Globus pallidus (tissue), 1 donor: ENCODE measurements at regions not wholly inside any gene's neighbourhood (a gene's known extent, or its start where the extent isn't known, plus 50 kb on each side); places are given as distances from the start of the nearest gene placed in this dataset.
A peak's percentile ranks its signal among the peaks of the same experiment; 100 is the strongest.

Source experiments
- DNase-seq: peaks from one replicate; pipeline ENCODE4 v3.0.0-alpha.2; 2015; ENCODE audit warnings: low spot score

GRCh38 chr14:97206916-97207315, 409.7 kb downstream of the VRK1 start:
- no peak for DNase-seq

DNA sequence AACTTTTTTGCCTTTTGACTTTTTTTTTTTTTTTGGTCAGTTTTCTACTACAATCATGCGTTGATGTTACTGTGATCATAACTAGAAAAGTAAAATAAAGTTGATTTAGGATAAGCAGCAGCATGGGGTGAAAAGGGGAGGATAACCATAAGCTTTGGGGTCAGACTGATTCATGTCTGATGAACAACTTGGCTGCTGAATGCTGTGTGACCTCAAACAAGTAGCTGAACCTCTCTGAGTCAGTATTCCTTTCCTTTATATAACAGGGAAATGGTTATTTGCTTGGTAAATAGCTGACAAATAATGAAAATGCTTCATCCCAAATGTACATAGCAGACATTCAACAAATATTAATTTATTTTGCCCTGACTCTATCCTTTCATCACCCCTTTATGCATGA, 413.0 kb downstream of the VRK1 start:
- no peak for DNase-seq

DNA sequence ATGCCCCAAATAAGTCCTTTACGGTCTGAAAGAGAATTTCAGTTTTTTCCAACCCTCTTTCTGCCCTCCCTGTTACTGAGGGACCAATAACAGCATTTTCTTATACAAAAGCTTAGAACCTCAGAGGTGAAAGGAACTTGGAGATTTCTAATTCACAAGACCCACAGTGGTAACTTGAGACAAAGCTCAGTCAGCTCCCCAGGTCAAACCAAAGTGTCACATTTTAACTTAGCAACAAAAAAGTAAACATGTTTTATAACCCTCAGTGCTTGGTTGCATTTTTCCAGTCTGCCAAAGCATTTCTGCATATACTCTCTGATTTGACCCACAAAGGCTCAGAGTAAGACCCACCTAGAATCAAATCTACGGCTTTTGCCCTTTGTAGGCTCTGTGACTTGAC, 415.2 kb downstream of the VRK1 start:
- no peak for DNase-seq

DNA sequence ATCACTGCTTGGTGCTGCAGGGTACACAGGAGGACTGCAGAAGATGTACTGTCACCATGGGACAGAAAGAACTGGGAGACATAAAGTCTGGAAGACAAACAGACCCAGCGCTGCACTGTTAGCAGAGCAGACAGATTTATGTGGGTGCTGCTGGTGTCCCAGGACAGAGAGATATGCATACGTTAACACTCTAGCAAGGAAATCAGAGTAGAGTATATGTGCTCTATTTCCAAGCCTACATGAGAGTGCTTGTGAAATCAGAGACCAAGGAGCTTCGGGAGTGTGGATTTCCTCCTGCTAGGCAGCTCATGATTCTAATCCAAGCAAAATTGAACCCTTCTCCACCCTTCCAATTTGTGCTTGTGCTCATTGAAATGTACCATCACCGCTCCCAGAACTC, 416.5 kb downstream of the VRK1 start:
- no peak for DNase-seq

- no peak for DNase-seq
These were observed 418.2 kb downstream of the VRK1 start for GRCh38 chr14:97215263-97215969.

DNA sequence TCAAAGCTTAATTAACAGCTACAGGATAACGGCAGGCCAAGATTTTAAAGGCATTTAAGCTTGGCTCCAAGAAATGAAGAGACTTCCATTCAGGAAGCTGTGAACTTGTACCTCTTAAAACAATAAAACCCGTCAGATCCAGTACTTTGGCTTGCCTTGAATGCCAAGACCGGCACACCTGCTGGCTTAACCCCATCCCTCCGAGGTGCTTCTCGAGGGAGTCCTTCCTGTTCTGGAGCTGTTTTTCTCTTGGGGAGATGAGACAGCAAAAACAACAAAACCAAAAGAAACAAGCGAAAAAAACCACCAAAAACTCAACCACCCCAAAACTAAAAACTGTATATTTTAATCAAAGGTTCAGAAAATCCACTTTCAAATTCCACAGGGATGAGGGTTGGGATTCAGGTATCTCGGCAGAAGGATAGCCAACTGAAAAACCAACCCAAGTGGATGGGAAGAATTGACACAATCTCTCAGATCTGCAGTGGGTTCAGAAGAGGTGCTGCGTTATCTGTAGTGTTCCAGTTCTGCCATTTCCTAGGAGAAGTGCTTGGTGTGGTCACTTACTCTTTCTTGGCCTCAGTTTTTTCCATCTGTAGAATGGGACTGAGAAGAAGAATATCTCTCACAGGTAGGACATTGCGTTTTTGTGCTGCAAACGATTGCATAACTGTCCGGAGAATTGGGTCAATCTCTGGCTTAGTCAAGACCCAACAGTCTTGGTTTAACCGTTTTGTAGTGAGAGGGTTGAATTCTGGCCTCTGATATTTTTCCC, 420.1 kb downstream of the VRK1 start:
- no peak for DNase-seq

GRCh38 chr14:97218274-97218673, 421.1 kb downstream of the VRK1 start:
- no peak for DNase-seq

- peak; percentile 2 for DNase-seq
These were observed 421.7 kb downstream of the VRK1 start for GRCh38 chr14:97218691-97219430.

DNA sequence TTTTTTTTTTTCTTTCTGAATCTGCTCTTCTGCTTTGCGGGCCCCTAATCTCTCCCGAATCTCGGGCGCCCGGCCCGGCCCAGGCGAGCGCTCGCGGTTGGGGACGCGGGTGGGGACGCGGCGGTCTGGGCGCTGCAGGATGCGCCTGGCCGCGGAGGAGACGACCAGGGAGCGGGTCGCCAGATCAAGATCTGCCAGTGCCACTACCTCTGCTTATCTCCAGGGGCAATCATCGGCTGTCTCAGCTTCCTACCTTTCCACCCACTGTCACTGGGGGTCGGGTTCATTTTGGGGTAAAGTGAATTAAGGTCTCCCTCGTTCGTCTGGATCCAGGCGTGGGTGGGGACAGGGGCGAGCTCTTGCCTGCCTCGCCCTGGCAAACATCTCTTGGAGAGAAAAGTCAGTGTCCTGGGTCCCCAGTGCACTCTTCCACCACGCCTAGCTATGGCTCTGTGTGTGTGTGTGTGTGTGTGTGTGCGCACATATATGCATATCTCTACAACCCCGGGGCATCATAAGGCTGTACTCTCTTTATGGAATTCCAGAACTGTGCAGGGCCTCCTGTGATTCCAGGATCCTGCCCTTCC, 422.3 kb downstream of the VRK1 start:
- no peak for DNase-seq

GRCh38 chr14:97221572-97222285, 424.5 kb downstream of the VRK1 start:
- no peak for DNase-seq

- no peak for DNase-seq
These were observed 426.8 kb downstream of the VRK1 start for GRCh38 chr14:97224016-97224415.

- DNase-seq = no peak
These were observed 432.9 kb downstream of the VRK1 start for GRCh38 chr14:97230051-97230450.

DNA sequence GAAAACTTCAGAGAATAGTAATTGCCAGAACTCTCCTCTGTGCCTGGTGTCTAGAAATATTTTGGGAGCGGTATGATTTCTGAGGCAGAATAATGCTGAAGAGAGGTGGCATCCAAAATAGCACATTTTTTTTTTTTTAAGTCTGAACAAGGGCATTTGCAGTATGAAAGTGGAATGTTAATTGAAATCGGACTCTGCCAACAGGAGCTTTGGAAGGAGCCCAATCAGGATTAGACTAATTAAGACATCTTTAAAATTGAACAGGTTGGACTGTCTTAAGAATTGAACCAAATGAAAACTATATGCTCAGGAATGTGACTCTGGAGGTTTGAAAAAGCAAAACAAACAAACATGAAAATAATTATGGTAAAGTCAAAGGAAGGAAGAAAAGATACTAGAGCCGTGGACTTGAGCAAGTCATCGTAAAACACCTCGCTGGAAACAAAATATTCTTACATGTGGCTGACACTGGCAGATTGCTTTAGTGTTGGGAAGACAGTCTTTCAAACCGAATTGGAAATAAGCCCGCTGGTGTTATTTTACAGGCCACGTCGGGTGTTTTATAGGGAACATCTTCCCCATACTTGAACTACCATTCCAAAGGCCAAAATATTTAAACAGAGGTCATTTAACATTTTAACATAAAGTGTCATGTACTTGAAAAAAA, 436.3 kb downstream of the VRK1 start:
- DNase-seq = no peak

- DNase-seq = no peak
These were observed 449.5 kb downstream of the VRK1 start for GRCh38 chr14:97246648-97247047.

- no peak for DNase-seq
These were observed 451.8 kb downstream of the VRK1 start for GRCh38 chr14:97248973-97249372.

DNA sequence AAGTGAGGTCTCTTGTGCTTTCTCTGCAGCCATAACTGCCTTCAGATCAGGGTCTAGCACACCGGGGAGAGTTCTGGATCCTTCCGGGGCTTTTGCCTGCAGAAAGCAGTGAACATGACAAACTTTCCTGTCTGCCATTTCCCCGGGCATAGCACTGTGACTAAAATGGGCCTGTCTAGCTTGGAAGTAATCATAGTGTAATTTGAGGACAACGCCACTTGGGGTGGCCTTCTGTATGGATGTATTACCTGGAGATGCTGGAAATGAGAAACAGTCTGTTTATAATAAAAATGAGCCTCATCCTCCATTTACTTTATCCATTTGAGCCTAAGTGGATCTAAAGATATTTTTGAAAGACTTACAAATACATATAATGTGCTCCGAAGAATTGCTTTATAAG, 453.7 kb downstream of the VRK1 start:
- DNase-seq = no peak

- no peak for DNase-seq
These were observed 454.4 kb downstream of the VRK1 start for GRCh38 chr14:97251491-97252155.

- DNase-seq = no peak
These were observed 456.6 kb downstream of the VRK1 start for GRCh38 chr14:97253756-97254155.

GRCh38 chr14:97262336-97262735, 465.2 kb downstream of the VRK1 start:
- DNase-seq = no peak

- no peak for DNase-seq
These were observed 467.5 kb downstream of the VRK1 start for GRCh38 chr14:97264516-97265230.
